KG1 (cell line): ENCODE measurements at regions not wholly inside any gene's neighbourhood (a gene's known extent, or its start where the extent isn't known, plus 50 kb on each side); places are given as distances from the start of the nearest gene placed in this dataset.

Experiments
- DNase-seq: peaks from one replicate; lab custom pipeline; 2025; lab: John Stamatoyannopoulos, UW

GRCh38 chr5:21171038-21171437, 1183.0 kb upstream of the CDH18 start:
- no peak for DNase-seq

DNA sequence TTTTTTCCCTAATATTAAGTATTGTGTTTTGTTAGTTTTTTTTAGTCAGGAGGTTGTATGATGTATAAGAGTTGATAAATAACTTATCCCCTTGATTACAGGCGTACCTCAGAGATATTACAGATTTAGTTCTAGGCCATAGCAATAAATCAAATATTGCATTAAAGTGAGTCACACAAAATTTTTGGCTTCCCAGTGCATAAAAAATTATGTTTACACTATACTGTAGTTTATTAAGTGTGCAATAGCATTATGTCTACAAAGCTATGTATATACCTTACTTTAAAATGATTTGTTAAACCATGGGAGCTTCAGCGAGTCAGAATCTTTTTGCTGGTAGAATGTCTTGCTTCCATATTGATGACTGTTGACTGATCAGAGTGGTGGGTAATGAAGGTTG, 1180.6 kb upstream of the CDH18 start:
- no peak for DNase-seq

DNA sequence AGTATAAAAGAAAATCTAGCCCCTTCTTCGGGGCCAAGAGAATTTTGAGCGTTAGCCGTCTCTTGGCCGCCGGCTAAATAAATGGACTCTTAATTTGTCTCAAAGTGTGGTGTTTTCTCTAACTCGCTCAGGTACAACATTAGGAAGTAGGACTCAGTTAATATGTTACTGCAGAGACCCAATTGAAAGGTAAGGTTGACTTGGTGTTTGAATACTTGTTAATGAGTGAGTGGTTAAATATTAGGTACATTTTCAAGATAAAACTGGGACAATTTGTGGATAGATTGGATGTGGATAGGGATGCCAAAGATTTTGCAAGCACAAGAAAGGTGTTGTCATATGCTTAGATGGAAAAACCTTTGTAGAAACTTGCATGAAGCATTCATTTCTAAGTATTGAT, 1177.3 kb upstream of the CDH18 start:
- no peak for DNase-seq

DNA sequence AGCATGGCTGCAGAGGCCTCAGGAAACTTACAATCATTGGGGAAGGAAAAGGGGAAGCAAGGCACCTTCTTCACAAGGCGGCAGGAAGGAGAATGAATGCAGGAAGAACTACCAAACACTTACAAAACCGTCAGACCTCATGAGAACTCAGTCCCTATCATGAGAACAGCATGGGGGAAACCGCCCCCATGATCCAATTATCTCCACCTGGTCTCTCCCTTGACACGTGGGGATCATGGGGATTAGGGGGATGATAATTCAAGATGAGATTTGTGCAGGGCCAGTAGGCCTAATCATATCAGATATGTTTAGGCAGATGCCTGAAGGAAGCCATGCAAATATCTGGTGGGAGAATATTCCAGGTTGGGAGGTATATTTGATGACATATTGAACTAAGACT, 1176.4 kb upstream of the CDH18 start:
- DNase-seq: no peak

GRCh38 chr5:21159510-21160059, 1171.6 kb upstream of the CDH18 start:
- DNase-seq: no peak

DNA sequence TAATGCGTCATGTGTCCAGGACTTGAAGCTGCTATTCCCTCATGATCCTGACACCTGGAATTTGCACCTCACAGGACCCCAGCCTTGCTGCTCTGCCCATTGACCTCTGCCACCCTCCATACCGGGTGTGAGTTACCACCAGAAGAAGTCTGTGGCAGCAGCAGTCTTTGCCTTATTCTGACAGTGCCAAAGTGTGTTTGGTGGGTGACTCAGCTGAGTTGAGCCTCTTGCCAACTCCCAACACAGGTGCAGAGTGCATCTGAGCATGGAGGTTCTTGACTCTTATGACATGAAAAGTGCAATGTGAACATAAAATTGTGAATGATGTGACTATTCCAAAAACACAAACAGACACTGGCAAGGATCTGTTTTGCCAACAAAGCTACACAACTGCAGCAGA, 1166.5 kb upstream of the CDH18 start:
- DNase-seq: no peak

- no peak for DNase-seq
Measured at GRCh38 chr5:21152611-21153010, 1164.6 kb upstream of the CDH18 start.

DNA sequence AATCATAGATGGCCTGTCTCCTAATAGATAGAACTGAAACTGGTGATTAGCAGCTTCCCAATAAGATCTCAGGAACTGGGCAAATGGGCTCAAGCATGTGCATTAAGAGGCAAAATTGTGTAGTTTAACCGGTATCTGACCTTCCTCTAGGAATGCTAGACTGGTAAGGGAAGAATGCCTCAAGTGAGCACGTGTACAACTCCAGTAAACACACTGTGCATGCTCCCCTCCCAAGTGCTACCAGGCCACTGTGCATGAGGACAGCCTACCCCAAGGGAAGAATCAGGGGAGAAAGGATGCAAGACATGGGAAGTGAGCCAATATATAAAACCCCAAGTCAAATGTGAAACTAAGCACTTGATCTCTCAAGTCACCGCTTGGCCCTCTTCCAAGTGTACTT, 1157.4 kb upstream of the CDH18 start:
- DNase-seq: no peak

- DNase-seq: no peak
Measured at GRCh38 chr5:21143686-21144085, 1155.7 kb upstream of the CDH18 start.

DNA sequence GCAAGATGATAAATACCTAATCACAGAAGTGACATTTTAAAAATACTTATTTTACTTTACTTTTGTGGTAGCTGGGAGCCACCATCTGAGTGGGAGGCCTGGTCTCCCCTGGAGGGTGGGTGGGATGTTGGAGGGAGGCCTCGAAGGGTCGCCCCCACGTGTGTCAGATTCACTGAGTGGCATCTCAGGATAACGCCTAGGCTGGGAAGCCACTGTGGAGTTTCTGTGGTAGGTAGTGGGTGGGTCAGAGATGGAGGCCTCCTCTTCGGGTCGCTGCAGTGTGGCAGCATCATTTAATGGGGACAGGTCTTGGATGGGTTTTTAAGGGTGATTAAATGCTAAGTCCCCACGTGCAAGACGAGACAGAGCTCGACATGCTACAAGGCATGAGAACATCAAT, 1154.8 kb upstream of the CDH18 start:
- no peak for DNase-seq

DNA sequence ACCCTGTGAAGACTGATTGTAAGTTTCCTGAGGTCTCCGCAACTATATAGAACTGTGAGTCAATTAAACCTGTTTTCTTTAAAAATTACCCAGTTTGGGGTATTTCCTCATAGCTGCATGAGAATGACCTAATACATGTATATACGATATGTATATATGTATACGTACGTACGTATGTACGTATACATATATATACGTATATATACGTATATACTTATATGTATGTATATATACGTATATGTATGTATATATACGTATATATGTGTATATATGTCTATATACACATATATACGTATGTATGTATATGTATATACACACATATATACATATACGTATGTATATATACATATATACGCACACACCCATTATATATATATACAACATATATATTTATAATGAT, 1153.0 kb upstream of the CDH18 start:
- DNase-seq: no peak

- no peak for DNase-seq
Measured at GRCh38 chr5:21126236-21126635, 1138.2 kb upstream of the CDH18 start.

DNA sequence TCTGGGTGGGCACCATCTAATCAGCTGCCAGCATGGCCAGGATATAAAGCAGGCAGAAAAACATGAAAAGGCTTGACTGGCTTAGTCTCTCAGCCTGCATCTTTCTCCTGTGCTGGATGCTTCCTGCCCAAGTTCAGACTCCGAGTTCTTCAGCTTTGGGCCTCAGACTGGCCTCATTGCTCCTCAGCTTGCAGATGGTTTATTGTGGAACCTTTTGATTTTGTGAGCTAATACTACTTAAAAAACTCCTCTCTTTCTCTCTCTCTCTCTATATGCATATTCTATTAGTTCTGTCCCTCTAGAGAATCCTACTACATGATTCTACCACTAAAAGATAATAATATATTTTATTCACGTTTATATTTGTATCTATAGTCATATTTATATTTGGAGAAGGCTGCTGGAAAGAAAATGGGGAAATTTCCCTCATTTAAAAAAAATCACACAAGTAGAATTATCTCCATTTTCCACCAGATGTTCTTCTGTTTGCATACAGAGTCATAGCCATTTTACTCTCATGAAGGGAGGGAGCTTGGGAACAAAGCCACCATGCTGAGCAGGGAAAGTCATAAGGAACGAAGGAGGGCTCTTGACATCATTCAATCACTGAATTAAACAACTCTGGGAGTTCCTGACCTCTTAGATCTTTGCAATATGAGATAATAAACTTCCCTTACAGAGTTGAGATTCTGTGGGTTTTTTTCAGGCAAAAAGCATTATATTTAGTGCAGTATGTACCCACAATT, 1137.4 kb upstream of the CDH18 start:
- no peak for DNase-seq

DNA sequence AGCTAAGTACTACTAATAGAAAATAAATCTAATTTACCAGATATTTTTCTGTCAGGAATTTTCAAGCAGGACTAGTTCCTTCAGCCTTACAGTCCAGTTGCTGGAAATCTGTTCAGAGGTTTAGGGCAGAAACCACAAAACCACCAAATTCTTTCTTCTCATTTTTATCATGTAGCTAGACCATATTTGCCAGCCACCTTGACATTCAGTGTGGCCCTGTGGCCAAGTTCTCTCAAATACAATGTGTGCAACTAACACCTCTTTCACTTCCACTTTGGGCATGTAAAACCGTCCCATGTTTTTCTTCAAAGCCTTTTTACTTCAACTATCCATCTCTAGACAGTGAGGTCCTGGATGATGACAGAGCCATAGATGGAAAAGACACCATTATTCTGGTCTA, 1133.2 kb upstream of the CDH18 start:
- no peak for DNase-seq

DNA sequence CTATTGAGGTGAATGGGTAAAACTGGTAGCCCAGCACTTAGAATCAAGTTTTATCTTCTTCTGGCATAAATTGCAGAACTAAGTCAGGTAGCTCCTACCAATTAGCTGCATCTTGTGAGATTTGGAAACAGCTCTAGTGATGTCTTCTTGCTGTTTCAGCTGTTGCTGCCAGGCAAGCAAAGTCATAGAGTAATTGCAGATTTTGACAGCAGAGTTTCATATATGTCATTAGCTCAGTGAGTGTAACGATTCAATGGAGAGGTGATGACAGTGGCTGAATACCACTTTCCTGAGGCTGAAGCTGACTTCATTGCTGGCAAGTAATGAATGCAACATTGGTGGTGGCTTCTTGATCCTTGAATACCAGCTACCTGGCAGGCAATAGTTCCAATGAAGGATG, 1109.7 kb upstream of the CDH18 start:
- DNase-seq: no peak

DNA sequence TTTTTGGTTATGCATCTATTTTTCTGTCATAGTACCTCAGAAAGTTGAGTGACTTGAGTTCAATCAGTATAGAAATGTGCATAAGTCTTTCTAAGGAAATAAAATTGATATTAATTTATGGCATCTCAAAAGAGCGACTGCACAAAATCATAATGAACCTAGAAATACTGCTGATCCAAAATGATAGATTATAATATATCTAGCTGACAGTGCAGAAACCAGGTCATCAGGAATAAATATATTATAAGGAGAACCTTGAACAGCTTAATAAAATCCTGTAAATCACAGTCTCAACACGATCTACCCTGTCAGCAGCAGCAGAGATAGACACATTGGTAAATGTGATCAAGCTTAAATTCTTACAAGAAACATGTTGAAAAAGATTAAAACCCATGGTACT, 1106.6 kb upstream of the CDH18 start:
- DNase-seq: no peak

GRCh38 chr5:21087766-21088165, 1099.8 kb upstream of the CDH18 start:
- no peak for DNase-seq

DNA sequence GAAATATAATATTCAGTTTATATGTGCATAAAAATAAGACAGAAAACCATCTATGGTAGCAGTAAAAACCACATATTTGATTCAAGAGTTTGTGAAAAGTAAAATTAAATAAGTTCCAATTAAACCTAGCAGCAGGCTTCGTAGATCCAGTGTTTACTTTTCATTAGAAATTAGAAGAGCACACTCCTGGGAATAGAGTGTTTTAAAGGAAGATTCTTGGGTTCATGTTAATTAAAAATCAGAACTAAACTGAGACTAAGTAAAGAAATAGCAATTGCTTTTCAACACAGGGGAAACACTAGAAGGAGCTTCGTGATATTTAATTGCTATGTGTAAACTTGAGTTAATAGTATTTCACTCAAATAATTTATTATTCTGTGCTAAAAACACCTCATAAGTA, 1097.8 kb upstream of the CDH18 start:
- no peak for DNase-seq

DNA sequence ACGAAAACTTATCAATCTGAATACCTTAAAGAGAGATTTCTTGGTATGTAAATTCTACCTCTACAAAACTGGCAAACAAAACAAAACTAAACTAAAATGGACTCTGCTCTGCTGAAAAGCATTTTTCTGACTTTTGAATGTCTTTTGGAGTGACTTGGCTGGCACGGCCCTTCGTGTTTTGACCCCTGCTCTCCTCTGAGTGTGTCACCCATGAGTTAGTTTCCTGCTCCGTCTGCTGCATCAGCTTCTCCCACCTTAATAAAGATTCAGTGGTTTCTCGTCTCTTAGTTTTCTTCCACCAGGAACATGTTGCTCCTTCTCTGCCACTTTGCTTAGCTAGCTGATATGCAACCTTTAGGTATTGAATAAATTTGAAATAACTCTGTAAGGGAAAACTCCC, 1084.0 kb upstream of the CDH18 start:
- no peak for DNase-seq

GRCh38 chr5:21071421-21071820, 1083.4 kb upstream of the CDH18 start:
- no peak for DNase-seq

DNA sequence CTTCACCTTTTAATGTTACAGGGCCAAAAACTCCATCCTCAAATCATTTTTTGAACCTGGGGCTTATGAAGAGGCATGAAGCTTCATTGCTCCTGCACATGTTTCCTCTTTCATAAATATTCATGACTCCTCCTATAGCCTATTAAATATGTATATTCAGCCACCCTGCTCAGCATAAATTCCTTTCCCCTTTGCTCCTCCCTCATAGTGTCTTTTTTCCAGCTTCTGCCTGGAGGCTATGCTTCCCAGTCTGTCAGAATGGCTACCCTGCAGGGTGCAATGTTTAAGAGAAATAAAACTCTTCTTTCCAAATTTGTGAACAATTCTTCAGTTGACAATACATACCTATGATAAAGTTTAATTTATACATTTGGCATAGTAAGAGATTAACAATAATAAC, 1082.9 kb upstream of the CDH18 start:
- DNase-seq: no peak

DNA sequence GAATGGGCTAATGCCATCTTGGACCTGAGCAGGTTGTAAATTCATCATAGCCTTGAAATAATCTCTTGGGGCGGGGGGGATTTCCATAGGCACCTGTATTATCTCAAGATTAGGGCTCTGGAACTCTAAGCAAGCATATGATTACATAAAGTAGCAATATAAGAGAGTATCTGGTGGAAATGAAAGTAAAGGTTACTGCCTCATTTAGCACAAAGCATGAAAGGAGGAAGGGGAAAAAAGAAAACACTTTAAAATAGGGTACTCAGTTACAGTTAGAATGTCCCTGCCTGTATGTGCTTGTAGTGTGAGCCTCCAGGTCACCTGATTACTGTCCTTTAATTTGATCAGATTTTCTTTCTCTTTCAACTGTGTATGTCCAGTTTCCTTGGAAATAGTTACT, 1079.7 kb upstream of the CDH18 start:
- DNase-seq: no peak

- DNase-seq: no peak
Measured at GRCh38 chr5:21063146-21063545, 1075.1 kb upstream of the CDH18 start.

GRCh38 chr5:21058289-21058688, 1070.3 kb upstream of the CDH18 start:
- no peak for DNase-seq
